ENCODE measurements at regions not wholly inside any gene's neighbourhood (a gene's known extent, or its start where the extent isn't known, plus 50 kb on each side); places are given as distances from the start of the nearest gene placed in this dataset.

- no peak for TF ChIP-seq EZH2 (IDR thresholded peaks at IDR 0.05; ENCODE audit: low read depth, low read length, severe bottlenecking)
- TF ChIP-seq SUZ12 (IDR thresholded peaks at IDR 0.05; ENCODE audit: low read length): no peak
- no peak for TF ChIP-seq CBX8 (IDR thresholded peaks at IDR 0.05; ENCODE audit: borderline replicate concordance, low read depth, low read length)
- no peak for TF ChIP-seq POLR2A (IDR thresholded peaks at IDR 0.05; ENCODE audit: control extremely low read depth in 1 of 2, low read depth in 2 of 2, low read length in 2 of 2)
- TF ChIP-seq GABPA (IDR thresholded peaks at IDR 0.05; ENCODE audit: borderline replicate concordance, insufficient read depth, low read length): no peak
- no peak for TF ChIP-seq ATF3 (IDR thresholded peaks at IDR 0.05; ENCODE audit: insufficient read depth, low read depth, low read length)
- no peak for TF ChIP-seq ZNF274 (IDR thresholded peaks at IDR 0.05; ENCODE audit: borderline replicate concordance, extremely low read depth, low read length)
- TF ChIP-seq CHD1 (IDR thresholded peaks at IDR 0.05; ENCODE audit: low read depth, low read length): no peak
- TF ChIP-seq ASH2L (IDR thresholded peaks at IDR 0.05; ENCODE audit: low read length): no peak
Observed at GRCh38 chr5:8013948-8014710, 145.2 kb downstream of the MTRR start (continued).

Data from H1 (cell line).